Calu3 (cell line): ENCODE measurements at regions not wholly inside any gene's neighbourhood (a gene's known extent, or its start where the extent isn't known, plus 50 kb on each side); places are given as distances from the start of the nearest gene placed in this dataset.
A peak's percentile ranks its signal among the peaks of the same experiment; 100 is the strongest.

Experiments
- BruUV-seq: library from RNA; stranded (reverse); fragments of 400-500 nt; replicated peaks from 2 replicates; lab custom pipeline; 2021; lab: Mats Ljungman, UMichigan
- CTCF ChIA-PET: fragments of 300-600 bp; sonication (Branson Sonifier 250); formaldehyde crosslinking; loops from one replicate; lab custom pipeline; 2022; ENCODE audit warnings: antibody characterized with exemption; lab: Charles Lee
- DNase-seq: peaks from one replicate; pipeline ENCODE4 v3.0.0; 2022
- H3K27ac Mint-ChIP-seq: one replicate; pipeline ENCODE4 v1.8.0; 2022; ENCODE audit warnings: mixed read lengths; ENCODE audit not compliant: unreplicated experiment
- H3K27me3 Mint-ChIP-seq: one replicate; pipeline ENCODE4 v1.8.0; 2022; ENCODE audit warnings: mixed read lengths; ENCODE audit not compliant: unreplicated experiment
- H3K36me3 Mint-ChIP-seq: one replicate; pipeline ENCODE4 v1.8.0; 2022; ENCODE audit warnings: mild to moderate bottlenecking, moderate library complexity, mixed read lengths; ENCODE audit not compliant: insufficient read depth, unreplicated experiment
- H3K4me1 Mint-ChIP-seq: one replicate; pipeline ENCODE4 v1.8.0; 2022; ENCODE audit warnings: mild to moderate bottlenecking, low read depth, mixed read lengths; ENCODE audit not compliant: unreplicated experiment
- H3K4me3 Mint-ChIP-seq: one replicate; pipeline ENCODE4 v1.8.0; 2022; ENCODE audit warnings: mild to moderate bottlenecking, low read depth, moderate library complexity, mixed read lengths; ENCODE audit not compliant: unreplicated experiment
- H3K9me3 Mint-ChIP-seq: one replicate; pipeline ENCODE4 v1.8.0; 2022; ENCODE audit warnings: low read depth, mixed read lengths; ENCODE audit not compliant: unreplicated experiment
- CTCF ChIP-seq: fragments of 200-600 bp; IDR thresholded peaks from one replicate; pipeline ENCODE4 v1.8.0; 2022; ENCODE audit warnings: antibody characterized with exemption; ENCODE audit not compliant: unreplicated experiment
- intact Hi-C: fragments of 100-400 bp; cut with micrococcal nuclease; formaldehyde crosslinking; loops from one replicate; pipeline ENCODE4 v1.10.0; 2022; ENCODE audit not compliant: unreplicated experiment

- no peak for TF ChIP-seq CTCF
- H3K36me3 Mint-ChIP-seq = no peaks in the 10 kb centered on the region
- no TSS peak for BruUV-seq
- no peaks in the 10 kb centered on the region for H3K9me3 Mint-ChIP-seq
- no peak overlapping the region for H3K27ac Mint-ChIP-seq
- no peaks in the 10 kb centered on the region for H3K27me3 Mint-ChIP-seq
- no peak overlapping the region for H3K4me3 Mint-ChIP-seq
- CTCF ChIA-PET = interaction anchor here (0.7 kb wide), 1 partner anchor 30 kb away, joined by 4 read pairs; no protein-coding TSS in a partner anchor
- DNase-seq = no peak
- H3K4me1 Mint-ChIP-seq = no peaks in the 10 kb centered on the region
- intact Hi-C loops = no loop called here
Observed at GRCh38 chr4:64598066-64598465, 188.8 kb upstream of the TECRL start.

GRCh38 chr4:64594723-64595122 lies 185.5 kb upstream of the TECRL start:
- Mint-ChIP-seq H3K9me3 (peaks cover under 1% of the 10 kb centered on the region), H3K27ac (no peak overlapping the region), H3K27me3 (no peaks in the 10 kb centered on the region), H3K4me1 (no peaks in the 10 kb centered on the region), H3K36me3 (no peaks in the 10 kb centered on the region), H3K4me3 (no peak overlapping the region)
- BruUV-seq = no TSS peak
- intact Hi-C loops = no loop called here
- DNase-seq = no peak
- no peak for TF ChIP-seq CTCF
- CTCF ChIA-PET = no interaction called here

- Mint-ChIP-seq H3K27ac (no peak overlapping the region), H3K9me3 (peaks cover 2% of the 10 kb centered on the region), H3K4me3 (no peak overlapping the region), H3K36me3 (no peaks in the 10 kb centered on the region), H3K27me3 (no peaks in the 10 kb centered on the region), H3K4me1 (no peaks in the 10 kb centered on the region)
- no TSS peak for BruUV-seq
- no peak for TF ChIP-seq CTCF
- DNase-seq = no peak
- intact Hi-C loops = loop anchor here (5.0 kb wide), 1 partner anchor 431 kb away; no protein-coding TSS in a partner anchor
- CTCF ChIA-PET = no interaction called here
Observed at GRCh38 chr4:64588507-64588906, 179.3 kb upstream of the TECRL start.

GRCh38 chr4:64584981-64585557 lies 175.8 kb upstream of the TECRL start:
- intact Hi-C loops = loop anchor here (5.0 kb wide), 1 partner anchor 428 kb away; no protein-coding TSS in a partner anchor
- CTCF ChIA-PET = no interaction called here
- peaks cover 2% of the 10 kb centered on the region for H3K9me3 Mint-ChIP-seq
- H3K4me3 Mint-ChIP-seq = no peak overlapping the region
- DNase-seq = no peak
- no peaks in the 10 kb centered on the region for H3K27me3 Mint-ChIP-seq
- BruUV-seq = no TSS peak
- no peak overlapping the region for H3K27ac Mint-ChIP-seq
- H3K4me1 Mint-ChIP-seq = no peaks in the 10 kb centered on the region
- H3K36me3 Mint-ChIP-seq = no peaks in the 10 kb centered on the region
- TF ChIP-seq CTCF = peak; percentile 47
